ENCODE measurements at regions not wholly inside any gene's neighbourhood (a gene's known extent, or its start where the extent isn't known, plus 50 kb on each side); places are given as distances from the start of the nearest gene placed in this dataset.
"Not testable (repeated sequence)": the region's sequence is repeated elsewhere in the genome, so short reads cannot be mapped to it uniquely, and the experiment has no call there.

GRCh38 chr7:109639561-109639960, 1069.9 kb downstream of the DNAJB9 start:
- no peak for DNase-seq

DNA sequence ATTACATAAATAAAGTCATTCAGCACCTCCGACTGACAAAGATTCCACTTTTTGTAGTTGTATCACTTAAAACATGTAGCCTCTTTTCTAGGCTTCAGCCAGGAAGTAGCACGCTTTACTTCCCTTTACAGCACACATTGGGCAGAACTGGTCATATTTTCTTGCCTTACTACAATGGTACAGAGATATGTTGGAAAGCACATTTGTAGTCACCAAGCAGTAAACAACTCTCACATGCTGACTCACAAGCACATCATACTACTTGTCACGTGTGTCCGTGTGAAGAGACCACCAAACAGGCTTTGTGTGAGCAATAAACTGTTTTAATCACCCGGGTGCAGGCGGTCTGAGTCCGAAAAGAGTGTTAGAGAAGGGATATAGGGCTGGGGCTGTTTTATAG, 1071.8 kb downstream of the DNAJB9 start:
- no peak for DNase-seq

DNA sequence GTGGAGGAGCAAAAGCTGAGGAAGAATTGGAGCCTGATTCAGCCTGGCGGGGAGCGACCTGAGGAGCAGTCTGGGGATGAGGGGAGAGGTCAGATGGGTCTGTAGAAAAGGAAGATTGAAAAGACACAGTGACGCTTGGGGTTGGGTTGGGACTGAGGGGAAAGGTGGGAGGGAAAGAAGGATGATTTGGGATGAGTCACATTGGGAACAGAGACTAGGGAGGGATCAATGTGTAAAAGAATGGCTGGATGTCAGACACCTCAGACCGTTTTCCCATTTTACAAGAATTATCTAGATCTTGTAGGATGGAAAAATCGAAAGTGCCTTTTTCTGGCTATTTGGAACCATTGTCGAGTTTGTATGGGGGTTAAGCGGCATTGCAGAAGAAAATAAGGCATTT, 1076.5 kb downstream of the DNAJB9 start:
- no peak for DNase-seq

DNA sequence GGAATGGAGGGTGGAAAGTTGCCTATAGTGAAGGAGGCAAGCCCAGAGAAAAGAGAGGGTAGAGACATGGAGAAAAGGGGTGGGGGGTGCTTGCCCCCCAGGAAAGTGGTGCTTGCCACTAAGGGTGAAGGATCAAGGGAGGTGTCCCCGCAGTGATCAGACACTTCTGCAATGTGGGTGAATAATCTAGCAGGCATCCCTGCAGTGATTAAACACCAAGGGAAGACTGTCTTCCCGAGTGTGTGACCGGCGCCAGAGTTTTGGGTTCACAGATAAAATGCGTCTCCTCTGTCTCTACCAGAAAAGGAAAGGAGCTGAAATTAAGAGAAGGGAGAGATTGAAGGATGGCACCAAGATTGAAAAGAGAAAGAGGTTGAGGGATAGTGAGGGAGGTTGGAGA, 1076.9 kb downstream of the DNAJB9 start:
- not testable (repeated sequence) for DNase-seq

DNA sequence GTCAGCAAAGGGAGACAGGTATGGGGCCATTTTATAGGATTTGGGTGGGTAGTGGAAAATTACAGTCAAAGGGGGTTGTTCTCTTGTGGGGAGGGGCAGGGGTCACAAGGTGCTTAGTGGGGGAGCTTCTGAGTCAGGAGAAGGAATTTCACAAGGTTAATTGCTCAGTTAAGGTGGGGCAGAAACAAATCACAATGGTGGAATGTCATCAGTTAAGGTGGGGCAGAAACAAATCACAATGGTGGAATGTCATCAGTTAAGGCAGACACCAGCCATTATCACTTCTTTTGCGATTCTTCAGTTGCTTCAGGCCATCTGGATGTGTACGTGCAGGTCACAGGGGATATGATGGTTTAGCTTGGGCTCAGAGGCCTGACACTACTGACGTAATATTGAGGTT, 1077.6 kb downstream of the DNAJB9 start:
- not testable (repeated sequence) for DNase-seq

- no peak for DNase-seq
Measured at GRCh38 chr7:109659261-109659660, 1089.6 kb downstream of the DNAJB9 start.

DNA sequence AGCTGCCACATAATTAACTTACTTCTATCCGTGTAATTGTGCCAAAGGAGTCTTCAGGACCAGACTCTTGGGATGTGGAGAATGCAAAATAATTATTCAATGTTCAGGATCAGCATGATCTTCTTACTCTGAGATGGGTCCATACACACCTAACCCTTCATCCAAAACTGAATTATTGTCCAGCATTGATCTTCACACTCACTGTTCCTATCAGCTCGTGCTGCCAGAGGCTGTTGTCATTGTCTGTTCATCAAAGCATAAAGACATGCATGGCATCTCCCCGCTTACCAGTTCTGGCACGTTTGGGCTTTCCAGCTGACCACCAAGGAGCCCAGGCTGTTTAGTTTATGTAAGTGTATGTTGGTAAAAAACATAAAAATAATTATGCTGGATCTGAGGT, 1090.7 kb downstream of the DNAJB9 start:
- DNase-seq, result no peak

- no peak for DNase-seq
Measured at GRCh38 chr7:109663806-109664205, 1094.1 kb downstream of the DNAJB9 start.

DNA sequence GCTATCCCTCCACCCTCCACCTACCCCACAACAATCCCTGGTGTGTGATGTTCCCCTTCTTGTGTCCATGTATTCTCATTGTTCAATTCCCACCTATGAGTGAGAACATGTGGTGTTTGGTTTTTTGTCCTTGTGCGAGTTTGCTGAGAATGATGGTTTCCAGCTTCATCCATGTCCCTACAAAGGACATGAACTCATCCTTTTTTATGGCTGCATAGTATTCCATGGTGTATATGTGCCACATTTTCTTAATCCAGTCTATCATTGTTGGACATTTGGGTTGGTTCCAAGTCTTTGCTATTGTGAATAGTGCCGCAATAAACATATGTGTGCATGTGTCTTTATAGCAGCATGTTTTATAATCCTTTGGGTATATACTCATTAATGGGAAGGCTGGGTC, 1117.6 kb downstream of the DNAJB9 start:
- not testable (repeated sequence) for DNase-seq

GRCh38 chr7:109692613-109693012, 1122.9 kb downstream of the DNAJB9 start:
- not testable (repeated sequence) for DNase-seq

GRCh38 chr7:109694149-109695071, 1124.7 kb downstream of the DNAJB9 start:
- DNase-seq, result no peak

DNA sequence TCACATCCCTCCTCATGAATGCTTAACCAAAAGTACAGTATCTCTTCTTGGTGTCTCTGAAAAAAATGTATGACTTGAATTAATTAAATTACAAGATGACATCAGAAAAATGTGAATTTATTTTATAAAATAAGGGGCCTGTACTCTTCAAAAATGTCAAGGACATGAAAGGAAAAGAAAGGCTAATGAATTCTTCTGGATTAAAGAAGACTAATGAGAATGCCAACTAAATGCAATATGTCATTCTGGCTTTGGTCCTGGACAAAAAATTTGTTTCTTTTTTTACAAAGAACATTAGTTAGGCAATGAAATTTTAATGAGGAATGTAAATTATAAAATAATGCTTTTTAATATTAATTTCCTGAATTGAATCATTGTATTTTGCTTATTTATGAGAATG, 1125.7 kb downstream of the DNAJB9 start:
- no peak for DNase-seq

DNA sequence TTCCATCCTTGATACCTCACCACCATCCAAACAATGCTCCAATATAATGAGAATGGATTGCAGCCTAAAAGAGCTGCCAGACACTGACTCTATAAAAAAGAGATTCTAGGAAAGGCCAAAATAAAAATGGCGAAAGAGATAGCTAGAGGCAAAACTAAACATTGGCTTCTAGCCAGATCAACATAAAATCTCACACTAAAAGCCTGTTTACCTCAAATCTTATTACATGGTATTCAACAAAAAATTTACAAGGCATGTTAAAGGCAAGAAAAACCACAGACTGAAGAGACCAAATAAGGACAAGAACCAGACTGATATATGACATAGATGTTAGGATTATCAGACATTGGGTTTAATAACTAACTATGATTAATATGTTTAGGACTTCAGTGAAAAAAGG, 1127.0 kb downstream of the DNAJB9 start:
- no peak for DNase-seq

GRCh38 chr7:109699661-109700060, 1130.0 kb downstream of the DNAJB9 start:
- DNase-seq, result no peak

DNA sequence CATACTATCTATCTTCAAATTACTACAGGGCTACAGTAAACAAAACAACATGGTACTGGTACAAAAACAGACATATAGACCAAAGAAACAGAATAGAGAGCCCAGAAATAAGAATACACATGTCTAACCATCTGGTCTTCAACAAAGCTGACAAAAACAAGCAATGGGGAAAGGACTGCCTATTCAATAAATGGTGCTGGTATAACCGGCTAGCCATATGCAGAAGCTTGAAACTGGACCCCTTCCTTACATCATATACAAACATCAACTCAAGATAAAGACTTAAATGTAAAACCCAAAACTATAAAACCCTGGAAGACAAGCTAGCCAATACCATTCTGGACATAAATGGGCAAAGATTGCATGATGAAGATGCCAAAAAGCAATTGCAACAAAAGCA, 1143.7 kb downstream of the DNAJB9 start:
- no peak for DNase-seq

DNA sequence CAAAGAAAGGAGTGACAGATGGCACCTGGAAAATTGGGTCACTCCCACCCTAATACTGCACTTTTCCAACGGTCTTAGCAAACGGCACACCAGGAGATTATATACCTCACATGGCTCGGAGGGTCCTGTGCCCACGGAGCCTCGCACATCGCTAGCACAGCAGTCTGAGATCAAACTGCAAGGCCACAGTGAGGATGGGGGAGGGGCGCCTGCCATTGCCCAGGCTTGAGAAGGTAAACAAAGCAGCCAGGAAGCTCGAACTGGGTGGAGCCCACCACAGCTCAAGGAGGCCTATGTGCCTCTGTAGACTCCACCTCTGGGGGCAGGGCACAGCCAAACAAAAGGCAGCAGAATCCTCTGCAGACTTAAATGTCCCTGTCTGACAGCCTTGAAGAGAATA, 1149.7 kb downstream of the DNAJB9 start:
- DNase-seq, result not testable (repeated sequence)

GRCh38 chr7:109734601-109735000, 1164.9 kb downstream of the DNAJB9 start:
- DNase-seq, result no peak

DNA sequence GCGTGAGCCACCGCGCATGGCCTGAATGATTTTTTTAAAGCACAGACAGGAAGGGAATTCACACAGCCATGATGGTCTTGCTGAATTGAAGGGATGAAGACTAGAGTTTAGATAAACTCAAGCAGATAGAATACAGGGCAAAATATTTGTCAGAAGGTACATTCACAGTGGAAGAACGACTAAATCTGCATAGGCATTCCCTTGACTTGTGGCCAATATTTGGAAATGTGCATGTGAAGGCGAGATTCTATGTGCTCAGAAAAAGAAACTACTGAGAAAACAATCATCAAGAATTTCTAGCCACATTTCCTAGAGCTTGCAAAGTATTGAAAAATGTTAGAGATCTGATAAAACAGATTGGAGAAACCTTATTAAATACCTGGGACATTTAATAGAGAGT, 1166.2 kb downstream of the DNAJB9 start:
- DNase-seq, result no peak

DNA sequence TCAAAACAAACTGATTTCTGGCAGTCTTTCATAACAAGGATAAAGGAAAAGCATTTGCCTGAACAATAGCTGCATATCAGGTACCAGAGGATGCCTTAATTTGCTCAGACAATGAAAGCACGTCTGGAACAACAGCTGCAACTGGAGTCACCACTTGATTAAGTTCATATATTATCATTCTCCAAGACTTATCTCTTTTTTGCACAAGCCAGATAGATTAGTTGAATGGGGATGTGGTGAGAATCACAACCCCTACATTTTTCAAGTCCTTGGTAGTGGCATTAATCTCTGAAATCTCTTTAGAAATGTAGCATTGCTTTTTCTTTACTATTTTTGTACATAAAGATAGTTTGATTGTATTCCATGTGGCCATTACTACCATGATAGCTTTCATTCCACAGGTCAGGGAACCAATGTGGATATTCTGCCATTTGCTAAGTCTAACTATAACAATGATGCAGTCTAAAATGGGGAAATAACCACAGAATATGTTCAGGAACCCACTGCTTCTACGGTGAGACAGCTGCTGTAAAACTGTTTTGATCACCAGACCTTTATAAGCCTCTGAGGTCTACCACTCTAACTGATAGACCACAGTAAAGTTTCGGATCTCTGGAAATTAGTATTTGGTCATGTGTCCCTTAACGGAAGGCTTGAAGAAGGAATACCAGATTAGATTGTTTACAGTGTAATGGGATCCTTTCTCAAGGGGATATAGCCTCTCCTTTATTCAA, 1176.2 kb downstream of the DNAJB9 start:
- DNase-seq, result no peak

GRCh38 chr7:109751241-109751640, 1181.6 kb downstream of the DNAJB9 start:
- DNase-seq, result no peak

GRCh38 chr7:109752068-109752467, 1182.4 kb downstream of the DNAJB9 start:
- DNase-seq, result no peak

DNA sequence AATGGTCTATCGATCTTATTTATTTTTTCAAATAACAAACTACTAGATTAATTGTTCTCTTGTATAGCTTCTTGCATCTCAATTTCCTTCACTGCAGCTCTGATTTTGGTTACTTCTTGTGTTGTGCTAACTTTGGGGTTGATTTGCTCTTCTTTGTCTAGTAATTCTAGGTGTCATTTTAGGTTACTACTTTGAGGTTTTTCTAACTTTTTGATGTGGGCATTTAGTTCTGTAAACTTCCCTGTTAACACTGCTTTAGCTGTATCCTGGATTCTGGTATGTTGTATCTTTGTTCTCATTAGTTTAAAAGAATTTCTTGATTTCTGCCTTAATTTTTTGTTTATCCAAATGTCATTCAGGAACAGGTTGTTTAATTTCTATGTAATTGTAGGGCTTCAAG, 1188.0 kb downstream of the DNAJB9 start:
- DNase-seq, result no peak

- no peak for DNase-seq
Measured at GRCh38 chr7:109763611-109764010, 1193.9 kb downstream of the DNAJB9 start.

DNA sequence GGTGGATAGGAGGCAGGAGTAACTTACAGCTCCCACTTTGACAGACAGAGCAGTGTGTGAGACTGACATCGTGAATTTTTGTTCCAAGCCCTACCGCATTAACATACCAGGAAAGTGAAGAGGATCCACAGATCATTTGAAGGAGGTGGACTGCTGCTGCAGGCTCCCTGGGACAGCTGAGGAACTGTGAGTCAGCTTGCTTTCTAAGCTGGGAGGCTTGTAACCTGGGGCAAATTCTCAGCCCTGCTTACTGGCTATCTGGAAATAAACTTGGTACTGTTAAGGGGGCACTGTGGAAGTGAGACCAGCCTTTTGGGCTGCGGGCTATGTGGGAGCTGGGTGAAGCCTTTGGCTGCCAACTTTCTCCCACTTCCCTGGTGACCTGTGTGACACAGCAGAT, 1202.5 kb downstream of the DNAJB9 start:
- no peak for DNase-seq

Measured in right kidney (tissue), 1 donor.